MCF 10A (cell line): ENCODE measurements at regions not wholly inside any gene's neighbourhood (a gene's known extent, or its start where the extent isn't known, plus 50 kb on each side); places are given as distances from the start of the nearest gene placed in this dataset.

Experiments used
- BruUV-seq: library from RNA; stranded (reverse); fragments of 400-500 nt; replicated peaks from 2 replicates; lab custom pipeline; 2021; lab: Mats Ljungman, UMichigan
- CTCF ChIA-PET: fragments of 300-600 bp; sonication (Branson Sonifier 250); formaldehyde crosslinking; extraction: SDS; loops from one replicate; lab custom pipeline; 2021; ENCODE audit warnings: antibody characterized with exemption, inconsistent platforms; lab: Yijun Ruan, JAX
- POLR2A ChIA-PET: fragments of 300-600, 350-650 bp; sonication (Branson Sonifier 250); formaldehyde crosslinking; extraction: SDS; loops from one replicate; lab custom pipeline; 2020; ENCODE audit warnings: antibody characterized with exemption, inconsistent platforms; lab: Yijun Ruan, JAX
- DNase-seq: peaks from one replicate; pipeline ENCODE4 v3.0.0-alpha.2; 2018; ENCODE audit not compliant: unreplicated experiment
- H3K27ac Mint-ChIP-seq: one replicate; pipeline ENCODE4 v1.8.0; 2022; ENCODE audit warnings: mild to moderate bottlenecking, low read depth, mixed read lengths; ENCODE audit not compliant: unreplicated experiment
- H3K27me3 Mint-ChIP-seq: one replicate; pipeline ENCODE4 v1.8.0; 2022; ENCODE audit warnings: mixed read lengths; ENCODE audit not compliant: insufficient read depth, unreplicated experiment
- H3K36me3 Mint-ChIP-seq: one replicate; pipeline ENCODE4 v1.8.0; 2022; ENCODE audit warnings: mild to moderate bottlenecking, moderate library complexity, mixed read lengths; ENCODE audit not compliant: insufficient read depth, unreplicated experiment
- H3K4me1 Mint-ChIP-seq: one replicate; pipeline ENCODE4 v1.8.0; 2022; ENCODE audit warnings: mixed read lengths; ENCODE audit not compliant: insufficient read depth, unreplicated experiment
- H3K4me3 Mint-ChIP-seq: one replicate; pipeline ENCODE4 v1.8.0; 2022; ENCODE audit warnings: mild to moderate bottlenecking, moderate library complexity, mixed read lengths; ENCODE audit not compliant: unreplicated experiment
- H3K9me3 Mint-ChIP-seq: one replicate; pipeline ENCODE4 v1.8.0; 2022; ENCODE audit warnings: mixed read lengths; ENCODE audit not compliant: unreplicated experiment
- CTCF ChIP-seq: fragments of 200-600 bp; IDR thresholded peaks from one replicate; pipeline ENCODE4 v1.8.0; 2022; ENCODE audit warnings: antibody characterized with exemption, mild to moderate bottlenecking; ENCODE audit not compliant: unreplicated experiment
- intact Hi-C: fragments of 100-400 bp; cut with micrococcal nuclease; formaldehyde crosslinking; loops from 2 replicates; pipeline ENCODE4 v1.14.1; 2022

- Mint-ChIP-seq H3K36me3 (no peaks in the 10 kb centered on the region), H3K27me3 (no peaks in the 10 kb centered on the region), H3K9me3 (no peaks in the 10 kb centered on the region), H3K27ac (no peak overlapping the region), H3K4me3 (no peak overlapping the region), H3K4me1 (no peaks in the 10 kb centered on the region)
- BruUV-seq = no TSS peak
- POLR2A ChIA-PET = no interaction called here
- DNase-seq = no peak
- TF ChIP-seq CTCF = no peak
- CTCF ChIA-PET = no interaction called here
- intact Hi-C loops = no loop called here
These were observed 94.6 kb upstream of the SLC30A5 start for GRCh38 chr5:68999181-68999580.

GRCh38 chr5:69000216-69000919 lies 93.4 kb upstream of the SLC30A5 start:
- H3K27me3 Mint-ChIP-seq = no peaks in the 10 kb centered on the region
- no TSS peak for BruUV-seq
- H3K27ac Mint-ChIP-seq = no peak overlapping the region
- H3K4me3 Mint-ChIP-seq = no peak overlapping the region
- intact Hi-C loops = no loop called here
- no peaks in the 10 kb centered on the region for H3K4me1 Mint-ChIP-seq
- TF ChIP-seq CTCF = no peak
- no peaks in the 10 kb centered on the region for H3K36me3 Mint-ChIP-seq
- no peaks in the 10 kb centered on the region for H3K9me3 Mint-ChIP-seq
- POLR2A ChIA-PET = interaction anchor here (0.6 kb wide), 2 partner anchors 15 to 43 kb away, joined by 3 read pairs; no protein-coding TSS in a partner anchor
- CTCF ChIA-PET = interaction anchor here (0.6 to 1.0 kb wide), 2 partner anchors 8 to 1863 kb away, joined by 3 read pairs; no protein-coding TSS in a partner anchor
- DNase-seq = no peak

- ChIA-PET CTCF (interaction anchor here (0.6 to 0.8 kb wide), 2 partner anchors 534 to 657 kb away, joined by 3 read pairs; no protein-coding TSS in a partner anchor), POLR2A (interaction anchor here (0.6 kb wide), 1 partner anchor 15 kb away, joined by 3 read pairs; no protein-coding TSS in a partner anchor)
- intact Hi-C loops = no loop called here
- Mint-ChIP-seq H3K36me3 (no peaks in the 10 kb centered on the region), H3K27me3 (peaks cover 3% of the 10 kb centered on the region), H3K27ac (no peak overlapping the region), H3K4me3 (no peak overlapping the region), H3K9me3 (no peaks in the 10 kb centered on the region), H3K4me1 (no peaks in the 10 kb centered on the region)
- TF ChIP-seq CTCF = no peak
- DNase-seq = no peak
- BruUV-seq = no TSS peak
These were observed 92.9 kb upstream of the SLC30A5 start for GRCh38 chr5:69000949-69001348.

GRCh38 chr5:69001627-69002026 lies 92.2 kb upstream of the SLC30A5 start:
- intact Hi-C loops = no loop called here
- CTCF ChIA-PET = interaction anchor here (0.6 to 0.8 kb wide), 2 partner anchors 535 to 658 kb away, joined by 3 read pairs; no protein-coding TSS in a partner anchor

More at GRCh38 chr5:69001627-69002026, 92.2 kb upstream of the SLC30A5 start:
- Mint-ChIP-seq H3K27ac (no peak overlapping the region), H3K4me1 (no peaks in the 10 kb centered on the region), H3K9me3 (no peaks in the 10 kb centered on the region), H3K27me3 (peaks cover 10% of the 10 kb centered on the region), H3K36me3 (no peaks in the 10 kb centered on the region), H3K4me3 (no peak overlapping the region)
- DNase-seq = no peak
- BruUV-seq = no TSS peak
- POLR2A ChIA-PET = interaction anchor here (0.6 kb wide), 1 partner anchor 19 kb away, joined by 3 read pairs; no protein-coding TSS in a partner anchor
- no peak for TF ChIP-seq CTCF
